Stimulated activated CD4-positive, alpha-beta T cell treated with anti-CD3 and anti-CD28 coated beads, Interleukin-2, amount 100 ng/mL, for 24 hours (primary cell): ENCODE measurements at regions not wholly inside any gene's neighbourhood (a gene's known extent, or its start where the extent isn't known, plus 50 kb on each side); places are given as distances from the start of the nearest gene placed in this dataset.
"Not testable (repeated sequence)": the region's sequence is repeated elsewhere in the genome, so short reads cannot be mapped to it uniquely, and the experiment has no call there.

Source experiments
- DNase-seq, 2 donors: peaks; one replicate each; pipeline ENCODE4 v3.0.0-alpha.2; 2020

DNA sequence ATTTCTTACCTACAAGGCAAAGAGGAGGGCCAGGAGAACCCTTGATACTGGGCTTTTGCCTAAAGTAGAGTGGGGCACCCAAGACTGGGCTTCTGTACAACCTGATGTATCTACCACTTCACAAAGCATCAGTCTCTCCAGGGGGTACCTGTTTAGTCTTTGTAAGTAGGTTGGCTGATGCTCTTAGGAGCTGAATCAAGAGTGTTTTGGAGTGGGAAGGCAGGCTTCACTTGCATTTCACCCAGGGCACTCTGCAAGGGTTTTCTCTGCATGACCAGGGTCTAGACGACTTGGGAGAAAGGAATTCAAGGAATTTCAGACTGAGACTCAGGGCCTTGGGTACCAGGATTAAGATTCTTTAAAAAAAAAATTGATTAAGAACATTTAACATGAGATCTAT lies 361.5 kb downstream of the RFC3 start:
- no peak for DNase-seq

DNA sequence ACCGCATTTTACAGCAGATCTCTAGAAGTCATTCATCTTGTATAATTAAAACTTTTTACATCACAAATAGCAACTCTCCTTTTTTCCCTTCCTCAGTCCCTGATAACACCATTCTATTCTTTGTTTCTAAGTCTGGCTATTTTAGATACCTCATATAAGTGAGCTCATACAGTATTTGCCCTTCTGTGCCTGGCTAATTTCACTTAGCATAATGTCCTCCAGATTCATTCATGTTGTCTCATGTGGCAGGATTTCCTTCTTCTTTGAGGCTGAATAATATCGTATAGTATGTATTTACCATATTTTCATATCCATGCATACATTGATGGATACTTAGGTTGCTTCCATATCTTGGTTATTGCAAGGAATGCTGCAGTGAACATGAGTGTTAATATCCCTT lies 362.0 kb downstream of the RFC3 start:
- DNase-seq, result no peak

DNA sequence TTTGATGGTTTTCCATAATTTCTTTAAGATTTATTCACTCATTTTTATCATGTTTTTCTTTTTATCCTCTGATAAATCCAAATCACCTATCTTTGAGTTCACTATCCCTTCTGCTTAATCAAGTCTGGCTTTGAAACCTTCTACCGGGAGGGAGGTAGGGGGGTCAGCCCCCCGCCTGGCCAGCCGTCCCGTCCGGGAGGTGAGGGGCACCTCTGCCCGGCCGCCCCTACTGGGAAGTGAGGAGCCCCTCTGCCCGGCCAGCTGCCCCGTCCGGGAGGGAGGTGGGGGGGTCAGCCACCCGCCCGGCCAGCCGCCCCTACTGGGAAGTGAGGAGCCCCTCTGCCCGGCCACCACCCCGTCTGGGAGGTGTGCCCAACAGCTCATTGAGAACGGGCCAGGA lies 363.3 kb downstream of the RFC3 start:
- not testable (repeated sequence) for DNase-seq

DNA sequence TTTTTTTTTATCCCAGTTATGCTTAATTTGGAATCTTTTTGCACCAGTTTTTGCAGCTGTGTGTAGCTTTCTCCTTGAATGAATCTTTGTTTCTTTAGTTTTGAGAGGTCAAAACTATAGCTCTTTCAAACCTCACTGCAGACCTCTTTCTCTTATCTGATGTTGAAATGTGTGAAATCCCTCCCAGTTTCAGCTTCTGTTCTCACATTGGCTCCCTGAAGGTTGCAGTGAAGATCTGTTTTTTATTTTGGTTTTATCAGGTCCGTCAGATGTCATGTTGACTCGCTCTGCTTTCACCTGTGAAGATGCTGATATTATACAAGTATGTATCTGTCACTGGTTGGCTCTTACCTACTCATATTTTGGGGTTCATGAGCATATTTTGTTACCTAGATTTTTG lies 372.0 kb downstream of the RFC3 start:
- DNase-seq, result no peak

DNA sequence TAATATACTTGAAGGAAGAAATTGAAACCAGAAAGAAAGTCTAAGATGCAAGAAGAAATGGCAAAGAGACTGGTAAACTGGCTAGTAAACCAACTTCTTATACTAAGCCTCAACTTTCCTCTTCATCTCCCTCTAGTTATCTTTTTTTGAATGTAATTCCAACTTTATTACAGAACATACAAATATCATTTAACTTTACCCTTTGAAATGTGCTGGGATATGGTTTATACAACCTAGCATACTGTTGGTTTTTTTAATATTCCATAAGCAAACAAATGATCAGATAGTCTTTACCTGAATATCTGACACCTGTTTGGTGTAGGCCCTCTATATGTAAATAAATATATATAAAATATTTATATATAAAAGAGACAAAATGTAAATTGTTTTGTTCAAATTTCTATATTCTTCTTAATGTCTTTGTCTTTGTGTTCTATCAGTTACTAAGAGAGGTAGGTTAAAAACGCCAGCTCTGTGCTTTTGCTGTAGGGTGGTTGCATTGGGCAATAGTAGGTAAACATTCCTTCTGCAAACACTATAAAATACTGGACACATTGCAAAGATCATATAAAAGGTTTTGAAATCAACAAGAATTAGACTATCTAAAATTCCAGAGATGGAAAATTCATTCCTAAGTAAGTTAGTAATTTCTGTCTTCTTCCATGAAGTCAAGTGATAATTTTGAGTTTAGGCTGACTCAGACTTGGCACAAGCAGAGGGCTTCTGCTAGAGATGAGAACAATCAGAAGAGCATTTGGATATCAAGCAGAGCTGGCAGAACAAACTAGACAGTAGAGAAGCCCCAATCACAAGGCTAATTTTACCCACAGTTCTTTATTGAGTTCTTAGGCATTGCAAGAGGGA lies 383.3 kb downstream of the RFC3 start:
- DNase-seq, result no peak

DNA sequence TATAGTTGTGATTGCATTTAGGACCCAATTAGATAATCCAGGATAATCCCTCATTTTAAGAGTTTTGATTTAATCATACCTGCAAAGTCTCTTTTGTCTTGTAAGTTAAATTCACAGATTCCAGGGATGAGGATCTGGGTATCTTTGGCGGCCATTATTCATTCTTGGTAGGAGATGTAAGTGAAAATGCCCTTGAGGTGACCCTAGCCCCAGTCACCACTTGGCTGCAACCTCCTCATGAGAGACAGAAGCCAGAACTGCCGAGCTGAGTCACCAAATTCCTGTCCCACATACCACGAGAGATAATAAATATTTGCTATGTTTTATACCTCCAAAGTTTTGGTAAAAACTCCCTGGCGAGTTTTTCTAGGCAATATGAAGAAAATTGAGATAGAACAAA lies 389.4 kb downstream of the RFC3 start:
- DNase-seq, result no peak

DNA sequence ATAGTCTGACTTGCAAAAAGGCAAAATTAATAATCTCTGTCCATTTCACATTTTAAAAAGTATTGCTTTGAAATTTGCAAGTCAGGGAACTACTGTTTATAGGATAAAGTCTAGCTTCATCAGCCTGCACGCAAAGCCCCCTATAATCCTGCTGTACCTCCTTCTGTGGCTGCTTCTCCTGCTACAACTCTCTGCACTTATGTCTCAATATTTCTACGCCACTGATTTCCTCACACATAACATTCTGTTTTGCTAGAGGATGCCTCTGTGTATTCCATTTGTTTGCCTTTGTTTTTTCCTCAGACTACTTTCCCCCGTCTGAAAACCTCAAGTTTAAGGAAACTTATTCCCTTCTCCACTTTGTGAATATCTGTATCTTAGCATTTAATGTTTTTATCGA lies 389.9 kb downstream of the RFC3 start:
- DNase-seq, result no peak

DNA sequence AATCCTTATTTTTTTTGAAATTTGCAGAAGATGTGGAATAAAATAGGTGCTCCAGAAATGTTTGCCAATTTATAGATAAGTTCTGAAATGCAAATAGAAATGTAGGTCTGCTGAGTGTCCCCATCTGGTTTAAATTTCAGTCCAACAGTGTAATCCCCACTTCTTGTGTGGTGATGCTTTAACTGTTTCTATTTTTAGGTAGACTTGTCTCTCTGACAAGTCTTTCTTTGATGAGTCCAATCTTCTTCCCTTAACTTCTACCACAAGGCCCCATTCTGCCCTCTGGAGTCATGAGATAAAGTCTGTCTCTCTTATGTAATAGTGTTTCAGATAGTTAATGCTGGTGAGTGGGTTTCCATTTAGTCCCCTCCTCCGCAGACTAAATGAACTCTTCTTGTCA lies 390.4 kb downstream of the RFC3 start:
- DNase-seq, result no peak

DNA sequence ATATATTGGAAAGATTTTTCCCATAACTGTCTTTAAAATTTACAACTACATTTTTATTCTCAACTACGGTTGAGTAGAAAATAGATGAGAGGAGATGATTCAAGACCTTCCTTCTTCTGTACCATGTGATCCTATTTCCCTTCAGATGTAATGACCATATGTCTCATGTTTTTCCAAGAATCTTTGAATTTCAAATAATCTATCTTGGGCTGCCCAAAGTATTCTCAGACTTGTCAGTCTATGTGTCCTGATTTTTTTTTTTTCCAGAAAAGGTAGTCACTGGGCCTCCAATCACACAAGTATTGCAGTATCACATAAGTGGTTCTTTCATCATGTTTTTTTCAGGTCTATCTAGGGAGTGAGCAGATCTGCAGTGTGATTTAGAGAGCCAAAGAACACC lies 392.4 kb downstream of the RFC3 start:
- DNase-seq, result no peak

DNA sequence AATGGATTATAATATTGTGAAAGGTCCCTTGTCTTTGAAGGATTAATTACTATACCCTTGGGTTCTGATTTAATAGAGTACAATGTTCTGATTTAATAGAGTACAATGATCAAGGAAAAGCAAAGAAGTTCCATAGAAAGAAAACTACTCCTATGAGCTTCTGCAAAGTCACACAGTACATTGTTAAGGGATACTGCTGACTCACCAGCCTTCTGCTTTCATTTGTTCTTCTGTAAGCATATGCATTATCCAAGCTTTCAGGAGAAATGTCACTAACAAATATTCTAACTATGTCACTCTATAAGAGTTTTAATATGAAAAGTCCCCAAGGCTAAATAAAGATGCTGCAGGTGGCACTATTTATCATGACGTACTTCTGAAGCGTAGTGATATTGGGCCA lies 396.7 kb downstream of the RFC3 start:
- no peak for DNase-seq

DNA sequence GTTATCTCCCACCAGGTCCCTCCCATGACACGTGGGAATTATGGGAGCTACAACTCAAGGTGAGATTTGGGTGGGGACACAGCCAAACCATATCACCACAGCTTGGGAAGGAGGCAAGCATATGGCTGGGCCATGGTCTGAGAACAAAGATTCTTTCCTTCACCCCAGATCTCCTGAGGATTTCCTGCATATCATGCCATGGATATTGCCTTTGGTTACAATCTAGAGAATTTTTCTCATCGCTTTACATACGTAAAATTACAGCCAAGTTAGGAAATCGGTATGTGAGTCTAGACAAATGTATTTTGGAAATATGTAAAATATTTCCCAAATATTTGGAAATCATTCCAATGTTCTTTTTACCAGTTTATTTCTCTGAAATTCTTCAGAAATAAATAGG lies 398.3 kb downstream of the RFC3 start:
- DNase-seq, result no peak

DNA sequence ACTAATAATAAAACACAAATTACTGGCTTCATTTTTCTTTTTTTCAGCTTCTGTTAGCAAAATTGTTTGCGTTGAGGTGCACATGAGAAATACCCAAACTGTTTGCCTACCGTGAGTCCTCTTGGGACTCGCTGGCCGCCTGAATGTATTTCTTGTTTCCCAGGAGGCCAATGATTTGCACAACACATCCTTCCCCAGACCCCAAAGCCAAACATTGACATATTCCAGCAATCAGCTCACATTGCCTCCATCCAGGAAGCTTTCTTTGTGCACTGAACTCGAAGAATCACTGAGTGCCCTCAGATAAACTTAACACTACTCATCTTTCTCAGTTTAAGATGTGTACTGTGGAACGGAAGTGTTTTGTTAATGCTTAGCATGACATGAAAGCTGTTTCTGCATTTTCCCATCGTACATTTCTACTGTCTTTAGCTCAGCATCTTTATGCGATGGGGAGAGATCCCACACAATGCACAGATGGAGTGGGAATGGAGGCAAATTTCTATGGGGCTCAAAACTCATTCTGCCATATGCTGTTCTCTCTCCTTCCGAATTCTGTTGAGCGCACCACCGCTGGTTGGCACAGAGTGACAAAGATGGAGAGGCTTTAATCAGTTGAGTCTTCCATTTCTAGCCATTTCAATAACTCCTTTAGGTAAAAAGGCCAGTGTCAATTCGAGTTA lies 399.5 kb downstream of the RFC3 start:
- no peak for DNase-seq

DNA sequence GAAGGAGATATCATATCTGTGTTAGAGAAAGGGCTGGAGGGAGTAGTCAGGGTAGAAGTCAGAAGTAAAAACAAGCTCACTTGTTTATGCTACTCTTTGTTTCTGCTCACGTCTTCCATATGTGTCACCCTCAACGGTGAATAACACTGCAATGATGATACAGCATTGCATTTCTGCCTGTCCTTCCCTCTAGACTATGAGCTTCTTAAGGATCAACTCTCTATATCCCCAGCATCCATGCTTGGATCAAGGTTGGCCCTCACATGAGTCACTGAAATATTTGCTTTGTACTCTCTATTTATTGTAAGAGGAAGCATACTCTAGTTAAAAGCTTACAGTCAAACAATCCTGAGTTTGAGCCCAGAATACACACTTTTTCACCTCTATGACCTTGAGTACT lies 406.0 kb downstream of the RFC3 start:
- no peak for DNase-seq

DNA sequence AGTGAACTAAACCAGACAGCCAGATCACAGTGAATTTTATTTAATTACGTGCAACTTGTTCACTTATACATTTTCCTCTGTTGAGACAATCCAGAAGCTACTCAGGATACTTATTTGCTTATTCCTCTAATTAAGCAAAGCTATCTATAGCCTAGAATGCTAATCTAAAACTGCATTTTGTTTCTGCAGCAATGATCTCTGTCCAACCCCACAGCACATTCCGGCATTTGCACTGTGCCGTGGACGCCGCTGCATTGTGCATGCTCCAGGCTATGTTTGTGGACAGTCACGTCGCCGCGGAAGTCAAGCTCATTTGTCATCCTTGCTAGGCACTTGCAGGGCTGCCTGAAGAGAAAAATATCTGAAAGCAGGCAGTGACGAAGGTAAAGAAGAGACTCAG lies 406.9 kb downstream of the RFC3 start:
- DNase-seq, result no peak

DNA sequence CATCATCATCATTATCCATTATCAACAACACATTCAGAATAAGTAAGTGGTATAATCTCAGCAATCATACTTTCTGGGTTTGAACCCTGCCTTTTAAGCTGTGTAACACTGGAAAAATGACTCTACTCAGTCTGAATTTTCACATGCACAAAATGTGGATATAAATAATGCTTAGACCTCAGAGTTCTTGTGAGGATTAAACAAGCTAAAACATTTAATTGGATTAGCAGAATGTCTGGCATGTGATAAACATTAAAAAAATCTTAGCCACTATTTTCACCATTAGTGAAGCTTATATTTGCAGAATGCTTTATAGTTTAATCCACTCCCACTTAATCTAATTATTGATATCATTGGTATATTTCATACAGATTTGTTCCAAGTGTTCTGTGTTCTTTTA lies 412.3 kb downstream of the RFC3 start:
- no peak for DNase-seq

DNA sequence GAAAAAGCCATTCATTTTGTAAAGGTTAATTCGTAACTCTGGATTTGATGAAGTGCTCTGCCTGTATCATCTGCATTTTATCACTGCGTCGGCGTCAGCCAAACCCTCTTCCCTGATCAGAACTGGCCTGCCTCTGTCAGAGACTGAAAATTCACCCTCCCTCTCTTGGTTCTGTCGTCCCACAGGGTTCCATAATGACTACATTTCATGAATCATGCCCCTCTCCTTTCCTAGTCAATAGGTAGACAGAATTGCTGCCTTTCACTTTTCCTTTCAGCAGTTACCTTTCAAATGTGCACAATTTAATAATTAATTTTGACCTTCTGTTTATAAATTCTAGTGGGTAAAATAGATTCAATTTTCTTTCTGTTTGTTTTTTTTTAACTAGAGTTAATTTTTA lies 423.4 kb downstream of the RFC3 start:
- DNase-seq, result no peak

DNA sequence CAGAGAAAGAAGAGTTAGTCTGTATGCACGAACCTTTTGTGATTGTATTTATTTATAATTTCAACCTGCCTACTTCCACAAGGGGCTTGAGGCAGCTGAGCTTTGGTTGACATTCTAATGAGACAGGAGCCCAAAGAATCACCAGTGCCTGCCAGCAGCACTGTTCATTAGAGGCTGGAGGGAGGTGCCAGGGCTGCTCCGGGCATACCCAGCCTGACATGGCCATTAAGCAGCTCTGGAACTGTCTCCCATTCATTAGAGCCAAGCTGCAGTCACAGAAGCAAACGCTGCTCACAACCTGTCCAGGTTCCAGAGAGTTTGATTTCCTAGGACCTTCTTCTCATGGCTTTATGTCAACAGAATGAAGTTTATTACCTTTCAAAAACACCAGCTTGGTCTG lies 425.5 kb downstream of the RFC3 start:
- no peak for DNase-seq

DNA sequence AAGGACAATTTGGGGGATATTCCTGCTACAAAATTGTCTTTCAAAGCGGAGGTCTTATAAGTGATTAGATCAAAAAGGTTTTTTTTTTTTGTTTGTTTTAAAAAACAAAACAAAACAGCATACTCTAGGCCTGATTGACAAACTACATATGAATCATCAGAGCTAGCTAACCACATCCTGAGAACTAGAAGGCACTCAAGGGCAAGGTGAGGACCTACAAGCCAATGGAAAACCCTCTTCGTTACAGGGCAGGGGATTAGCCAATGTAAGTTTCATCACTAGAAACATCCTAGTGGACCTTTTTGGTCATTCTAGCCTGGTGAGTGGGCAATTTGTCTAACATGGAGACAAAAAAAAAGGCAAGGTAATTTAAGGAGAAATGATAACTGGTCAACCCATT lies 428.6 kb downstream of the RFC3 start:
- no peak for DNase-seq

DNA sequence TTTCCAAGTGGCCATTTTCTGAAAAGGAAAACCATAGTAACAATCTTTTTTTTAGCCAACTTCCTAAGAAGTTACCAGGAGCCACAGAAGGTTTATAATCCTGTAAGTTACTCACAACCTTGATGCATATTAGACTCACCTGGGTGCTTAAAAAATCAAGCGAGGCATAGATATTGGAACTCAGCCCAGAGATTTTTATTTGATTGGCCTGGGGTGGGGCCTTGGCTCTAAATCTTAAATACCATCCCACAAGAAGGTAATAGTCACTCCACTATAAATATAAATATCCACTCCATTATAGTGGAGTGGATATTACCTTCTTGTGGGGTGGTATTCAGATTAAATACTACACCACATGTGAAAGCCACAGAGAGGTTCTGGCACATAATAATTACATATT lies 429.6 kb downstream of the RFC3 start:
- DNase-seq, result no peak

DNA sequence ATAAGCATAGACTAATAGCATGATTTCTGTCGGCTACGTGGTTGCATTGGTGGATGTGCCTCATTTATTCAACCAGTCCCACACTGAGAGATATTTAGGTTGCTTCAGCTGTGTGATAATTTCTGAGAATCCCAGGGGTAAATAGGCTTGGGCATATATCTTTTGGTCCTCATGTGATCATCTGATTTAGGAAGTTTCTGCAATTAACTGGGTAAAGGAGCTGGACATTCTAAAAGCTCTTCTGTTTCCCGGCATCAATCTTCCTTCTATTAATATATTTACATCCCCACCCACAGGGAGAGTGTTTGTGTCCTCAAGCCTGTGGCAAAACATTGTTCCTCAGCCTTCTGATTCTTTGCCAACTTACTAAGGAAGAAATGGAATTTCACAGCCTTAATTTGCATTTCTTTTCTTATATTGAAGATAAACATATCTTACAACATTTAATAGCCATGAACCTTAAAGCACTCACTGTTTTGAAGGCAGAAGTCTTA lies 431.6 kb downstream of the RFC3 start:
- DNase-seq, result no peak

DNA sequence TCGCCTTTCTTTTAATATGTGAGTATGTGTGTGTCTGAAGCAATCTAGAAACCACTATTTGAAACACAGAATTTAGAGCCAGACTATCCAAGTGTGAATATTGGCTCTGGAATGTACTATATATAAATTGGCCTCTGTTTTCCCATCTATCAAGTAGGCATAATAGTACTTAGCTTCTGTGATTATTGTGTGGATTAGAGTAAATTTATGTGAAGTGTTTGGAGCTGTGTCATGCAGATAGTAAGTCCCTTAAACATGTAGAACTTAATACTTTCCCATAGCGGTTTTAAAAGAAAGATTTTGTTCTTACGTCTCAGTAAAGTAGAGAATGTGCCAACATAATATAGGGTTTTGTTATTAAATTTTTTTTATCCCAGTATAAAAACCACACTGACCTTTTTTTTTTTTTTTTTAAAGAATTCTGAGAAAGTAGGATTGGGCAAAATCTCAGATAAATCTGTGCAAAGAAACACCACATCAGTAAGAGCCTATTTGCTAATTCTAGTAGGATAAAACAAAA lies 432.3 kb downstream of the RFC3 start:
- DNase-seq, result no peak

DNA sequence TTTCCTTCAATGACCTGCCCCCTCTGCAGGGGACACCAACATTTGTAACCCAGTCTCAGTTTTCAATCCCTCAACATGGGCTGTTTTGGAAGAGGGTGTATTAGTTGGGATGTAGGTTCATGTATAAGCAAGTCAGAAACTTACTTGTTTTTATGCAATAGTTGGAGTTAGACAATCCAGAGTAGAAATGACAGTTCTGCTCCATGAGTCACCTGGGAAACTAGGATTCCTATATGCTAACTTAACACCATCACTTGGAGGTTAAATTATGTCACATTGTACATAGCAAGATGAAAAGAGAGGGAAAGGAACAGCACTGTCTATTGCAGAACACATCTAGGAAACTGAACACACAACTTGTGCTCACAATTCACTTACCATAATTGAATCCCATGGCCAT lies 436.4 kb downstream of the RFC3 start:
- DNase-seq, result no peak

DNA sequence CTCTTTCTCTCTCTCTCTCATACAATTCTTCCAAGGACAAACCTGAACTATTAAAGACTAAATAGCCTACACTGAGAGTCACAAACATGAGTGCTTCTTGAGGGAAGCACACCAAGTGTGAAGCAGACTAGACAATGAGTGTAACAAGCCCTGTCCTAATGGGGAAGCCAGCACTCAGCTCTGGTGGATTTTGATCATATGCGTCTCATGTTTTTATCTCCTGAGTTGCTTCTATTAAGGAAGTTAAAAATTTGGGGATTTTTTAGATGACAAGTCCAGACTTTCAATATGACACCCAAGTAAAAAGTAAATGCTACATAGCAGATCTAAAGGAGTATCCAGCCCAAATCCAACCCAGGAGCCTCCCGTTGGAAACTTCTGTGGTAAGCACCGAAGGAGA lies 437.8 kb downstream of the RFC3 start:
- DNase-seq, result no peak

DNA sequence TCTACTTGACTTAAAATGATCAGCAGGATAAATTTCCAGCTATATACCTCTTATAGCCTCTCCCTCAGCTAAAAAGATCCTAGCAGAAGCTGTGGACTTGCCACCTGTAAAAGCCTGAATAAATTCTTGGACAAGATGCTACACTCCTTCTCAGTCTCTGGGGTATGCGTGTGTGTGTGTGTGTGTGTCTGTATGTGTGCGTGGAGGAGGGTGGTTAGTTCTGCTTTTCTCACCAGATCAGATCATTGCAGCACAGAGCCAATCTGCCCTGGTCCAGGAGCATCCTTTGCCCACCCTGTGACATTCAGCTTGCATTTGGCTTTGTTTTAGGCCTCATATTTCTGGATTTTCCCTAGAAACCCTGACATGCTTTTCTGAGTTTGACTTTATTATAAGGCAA lies 438.3 kb downstream of the RFC3 start:
- DNase-seq, result no peak
